ENCODE measurements at regions not wholly inside any gene's neighbourhood (a gene's known extent, or its start where the extent isn't known, plus 50 kb on each side); places are given as distances from the start of the nearest gene placed in this dataset.

DNA sequence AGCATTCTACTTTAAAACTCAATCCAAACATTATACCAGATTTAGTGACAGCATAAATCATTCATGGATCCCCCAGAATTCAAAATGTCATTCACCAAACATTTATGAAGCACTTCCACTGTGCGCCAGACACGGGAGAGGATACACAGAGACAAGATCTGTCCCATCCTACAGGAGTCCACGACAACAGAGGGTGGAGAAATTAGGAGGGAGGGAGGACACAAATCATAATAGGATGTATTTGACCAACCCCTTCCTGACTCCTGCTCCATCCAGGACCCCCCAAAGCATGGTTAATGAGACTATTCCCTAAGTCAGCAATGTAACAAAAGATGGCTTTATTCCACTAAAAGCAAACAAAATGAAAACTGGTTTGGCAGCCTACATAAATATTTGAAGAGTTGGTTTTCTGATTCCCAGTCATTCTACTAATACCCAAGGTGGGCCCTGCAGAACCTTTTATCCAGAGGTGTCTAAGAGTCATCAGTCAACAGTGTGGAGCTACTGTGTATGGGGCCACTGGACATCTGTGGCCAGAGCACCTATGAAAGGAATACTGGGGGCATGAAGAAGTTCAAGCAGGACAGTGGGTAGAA, 62.8 kb upstream of the DOCK9 start:
- TF ChIP-seq, protein P1, sequence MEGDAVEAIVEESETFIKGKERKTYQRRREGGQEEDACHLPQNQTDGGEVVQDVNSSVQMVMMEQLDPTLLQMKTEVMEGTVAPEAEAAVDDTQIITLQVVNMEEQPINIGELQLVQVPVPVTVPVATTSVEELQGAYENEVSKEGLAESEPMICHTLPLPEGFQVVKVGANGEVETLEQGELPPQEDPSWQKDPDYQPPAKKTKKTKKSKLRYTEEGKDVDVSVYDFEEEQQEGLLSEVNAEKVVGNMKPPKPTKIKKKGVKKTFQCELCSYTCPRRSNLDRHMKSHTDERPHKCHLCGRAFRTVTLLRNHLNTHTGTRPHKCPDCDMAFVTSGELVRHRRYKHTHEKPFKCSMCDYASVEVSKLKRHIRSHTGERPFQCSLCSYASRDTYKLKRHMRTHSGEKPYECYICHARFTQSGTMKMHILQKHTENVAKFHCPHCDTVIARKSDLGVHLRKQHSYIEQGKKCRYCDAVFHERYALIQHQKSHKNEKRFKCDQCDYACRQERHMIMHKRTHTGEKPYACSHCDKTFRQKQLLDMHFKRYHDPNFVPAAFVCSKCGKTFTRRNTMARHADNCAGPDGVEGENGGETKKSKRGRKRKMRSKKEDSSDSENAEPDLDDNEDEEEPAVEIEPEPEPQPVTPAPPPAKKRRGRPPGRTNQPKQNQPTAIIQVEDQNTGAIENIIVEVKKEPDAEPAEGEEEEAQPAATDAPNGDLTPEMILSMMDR (IDR thresholded peaks at IDR 0.05; ENCODE audit: low read depth, low read length, poor library complexity, severe bottlenecking), result no peak
- TF ChIP-seq EZH2phosphoT487 (IDR thresholded peaks at IDR 0.05; ENCODE audit: borderline replicate concordance, low read length), result no peak
